HG03025 (cell line): ENCODE measurements at regions not wholly inside any gene's neighbourhood (a gene's known extent, or its start where the extent isn't known, plus 50 kb on each side); places are given as distances from the start of the nearest gene placed in this dataset.

Experiments used
- ATAC-seq: cut with Tn5 transposase; IDR thresholded peaks from one replicate; pipeline ENCODE4 v1.9.1; 2021; ENCODE audit warnings: mild to moderate bottlenecking, moderate library complexity; ENCODE audit not compliant: unreplicated experiment, low FRiP score

DNA sequence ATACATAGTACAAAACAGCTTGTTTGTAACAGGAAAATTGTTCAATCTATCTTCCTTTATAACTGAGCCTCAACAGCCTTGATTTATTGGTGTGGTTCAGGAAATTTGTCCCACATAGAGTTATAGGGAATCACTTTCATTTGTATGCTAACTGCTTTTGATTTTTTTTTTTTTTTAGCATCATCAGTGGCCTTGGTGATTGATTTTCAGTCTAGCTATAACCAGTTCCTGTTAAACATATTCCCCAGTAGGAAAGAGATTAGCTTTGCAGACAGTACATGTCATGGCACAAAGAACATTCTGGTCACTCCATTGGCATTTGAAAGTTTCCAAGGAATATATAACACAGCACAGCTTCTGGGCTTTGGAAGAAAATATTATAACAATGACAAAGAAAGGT is 337.3 kb upstream of the TMPO start:
- no peak for ATAC-seq

DNA sequence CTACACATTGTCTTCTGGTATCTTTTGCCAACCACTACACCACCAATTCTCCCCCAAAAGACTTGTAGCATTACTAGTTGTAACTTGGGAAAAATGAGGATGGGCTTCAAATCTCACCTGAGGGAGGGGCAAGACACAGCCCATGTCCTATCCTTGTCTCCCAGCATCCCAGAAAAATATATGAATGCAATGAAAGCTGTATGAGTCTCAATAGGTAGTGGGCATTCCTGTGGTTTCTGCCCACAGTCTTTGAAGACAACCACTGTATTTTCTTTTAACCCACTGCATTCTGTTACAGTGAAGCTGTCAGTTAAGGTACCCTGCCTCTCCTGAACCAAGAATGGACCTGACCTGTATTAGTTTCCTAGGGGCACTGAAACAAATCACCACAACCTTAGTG is 336.2 kb upstream of the TMPO start:
- no peak for ATAC-seq

DNA sequence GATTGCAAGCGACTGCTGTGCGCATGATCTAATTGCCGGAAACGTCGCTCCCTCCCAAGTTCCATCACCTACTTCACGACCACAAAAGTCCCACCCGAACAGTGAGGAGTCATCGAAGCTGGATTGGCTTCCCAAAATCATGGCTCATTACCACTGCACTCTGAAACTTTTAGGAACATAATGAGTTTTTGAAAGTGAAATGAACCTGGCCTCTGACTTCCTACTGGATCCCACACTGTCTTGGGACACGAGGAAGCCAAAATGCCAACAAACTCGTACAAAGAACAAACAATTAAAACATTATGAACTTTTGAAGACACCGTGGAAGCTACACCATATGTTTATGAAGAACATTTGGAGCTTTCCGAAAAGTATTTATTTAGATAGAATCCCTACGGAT is 334.8 kb upstream of the TMPO start:
- ATAC-seq: no peak

- ATAC-seq: no peak
Observed at GRCh38 chr12:98182821-98183220, 332.6 kb upstream of the TMPO start.

DNA sequence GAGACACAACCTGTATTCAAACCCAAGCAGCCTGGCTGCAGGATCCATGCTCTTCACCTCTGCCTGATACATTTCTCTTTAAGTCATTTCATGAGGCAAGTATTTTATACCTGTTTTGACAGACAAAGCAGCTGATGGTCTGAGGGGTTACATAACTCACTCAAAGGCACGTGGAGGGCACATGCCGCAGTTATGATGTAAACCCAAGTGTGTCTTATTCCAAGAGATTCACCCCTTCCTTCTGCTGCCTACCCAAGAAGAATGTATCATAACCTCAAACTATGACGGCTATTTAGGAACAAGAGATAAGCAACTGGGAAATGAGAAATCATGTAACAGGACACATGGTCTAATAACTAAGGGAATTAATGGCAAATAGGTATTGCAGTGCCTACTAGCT is 329.8 kb upstream of the TMPO start:
- no peak for ATAC-seq

DNA sequence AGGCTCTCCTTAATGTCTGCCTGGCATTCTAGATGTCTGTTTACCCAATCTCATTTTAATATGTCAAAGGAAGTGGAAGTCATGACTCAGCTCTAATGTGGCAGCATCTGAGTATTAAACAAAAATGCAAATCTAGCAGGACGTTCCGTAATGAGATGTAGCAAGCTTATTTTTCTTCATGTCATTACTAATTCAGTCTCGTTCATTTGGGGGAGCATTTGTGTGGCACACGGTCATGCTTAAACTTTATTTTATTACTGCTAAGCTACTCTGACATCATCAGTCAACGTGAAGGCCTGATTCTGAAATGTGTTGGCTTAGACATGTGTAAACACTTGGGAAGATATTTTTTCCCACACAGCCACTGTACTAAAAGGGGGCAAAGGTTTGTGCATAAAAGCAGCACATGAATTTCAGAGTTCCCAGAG is 326.7 kb upstream of the TMPO start:
- ATAC-seq: no peak

DNA sequence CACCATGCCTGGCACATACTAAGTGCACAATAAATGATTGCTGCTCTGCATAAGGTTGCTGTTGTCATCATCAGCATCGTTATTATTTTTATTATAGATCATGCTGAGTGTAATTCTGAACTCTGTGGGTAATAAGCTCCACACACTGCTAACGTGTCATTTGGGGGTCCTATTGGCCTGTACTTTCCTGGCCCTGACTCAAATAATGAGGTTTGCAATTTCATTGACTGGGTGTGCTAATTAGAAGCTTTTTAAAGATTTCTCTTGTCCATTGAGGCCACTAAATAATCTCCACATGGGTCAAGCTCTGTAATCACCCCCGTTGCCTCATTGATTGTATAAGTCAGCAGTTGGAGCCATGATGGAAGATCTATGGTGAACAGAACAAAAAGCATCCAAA is 320.8 kb upstream of the TMPO start:
- ATAC-seq: no peak

GRCh38 chr12:98198261-98198982 is 317.0 kb upstream of the TMPO start:
- ATAC-seq: no peak

- ATAC-seq: no peak
Observed at GRCh38 chr12:98208816-98209215, 306.6 kb upstream of the TMPO start.

- no peak for ATAC-seq
Observed at GRCh38 chr12:98211909-98212695, 303.3 kb upstream of the TMPO start.

GRCh38 chr12:98213556-98213955 is 301.8 kb upstream of the TMPO start:
- no peak for ATAC-seq

- no peak for ATAC-seq
Observed at GRCh38 chr12:98217257-98217656, 298.1 kb upstream of the TMPO start.

DNA sequence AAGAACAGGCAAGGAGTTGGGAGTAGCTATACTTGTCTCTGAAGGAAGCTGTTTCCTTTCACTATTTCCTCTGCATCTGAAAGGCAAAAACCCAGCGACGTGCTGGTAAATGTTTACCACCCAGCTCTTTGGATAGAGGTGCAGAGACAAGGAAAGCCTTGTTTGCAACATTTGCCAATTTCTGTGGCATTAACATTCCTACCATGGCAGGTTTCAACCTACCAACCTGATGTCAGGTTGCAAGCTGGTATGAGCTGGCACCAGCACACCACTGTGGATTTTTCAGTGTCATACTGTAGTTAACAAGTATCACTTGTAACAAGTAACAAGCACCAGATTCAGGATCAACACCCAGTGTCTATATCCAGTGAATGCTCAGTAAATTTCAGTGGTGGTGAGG is 294.8 kb upstream of the TMPO start:
- ATAC-seq: no peak

DNA sequence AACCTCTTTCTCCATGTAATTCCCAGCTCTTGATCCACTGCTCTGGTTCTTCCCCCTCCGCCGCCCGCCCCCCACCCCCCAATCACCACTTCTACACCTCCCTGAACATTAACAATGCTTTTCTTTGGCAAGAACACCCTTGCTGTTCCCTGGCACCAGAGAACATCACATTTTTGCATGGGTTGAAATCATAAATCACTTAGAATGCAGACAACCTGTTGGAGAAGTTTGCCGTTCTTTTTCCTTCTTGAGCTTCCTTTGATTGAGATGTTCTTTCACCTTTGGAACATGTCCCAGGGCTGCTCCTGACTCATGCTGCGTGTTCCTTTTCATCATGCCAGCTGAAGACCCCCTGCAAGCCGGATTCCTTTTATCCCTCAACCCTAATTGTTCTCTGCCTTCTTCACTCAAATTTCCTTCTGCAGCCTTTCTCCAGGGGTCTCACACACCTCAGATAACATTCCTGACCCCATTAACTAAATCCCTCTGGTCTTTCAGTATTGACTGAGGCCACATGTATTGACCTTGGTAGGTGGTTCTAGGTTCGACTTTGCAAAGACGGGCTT is 294.1 kb upstream of the TMPO start:
- no peak for ATAC-seq

DNA sequence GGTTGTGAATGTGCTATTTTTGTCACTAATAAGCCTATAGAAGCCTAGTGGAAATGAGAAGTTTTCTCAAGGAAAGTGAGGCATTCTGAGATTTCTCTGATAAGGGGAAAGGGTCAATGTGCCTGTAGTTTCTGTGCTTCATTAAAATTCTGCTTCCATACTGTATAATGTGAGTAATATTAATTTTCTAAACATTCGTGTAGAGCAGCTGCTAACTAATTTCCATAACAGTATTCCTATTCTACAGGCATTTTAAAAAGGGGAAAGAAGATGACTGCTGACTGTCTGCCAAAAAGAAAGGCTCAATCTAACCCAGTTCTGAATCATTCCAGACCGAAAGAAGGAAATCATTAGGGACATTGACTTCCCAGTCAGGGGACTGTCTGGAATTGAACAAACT is 293.3 kb upstream of the TMPO start:
- ATAC-seq: no peak

GRCh38 chr12:98224584-98225221 is 290.7 kb upstream of the TMPO start:
- ATAC-seq: peak; percentile 76

DNA sequence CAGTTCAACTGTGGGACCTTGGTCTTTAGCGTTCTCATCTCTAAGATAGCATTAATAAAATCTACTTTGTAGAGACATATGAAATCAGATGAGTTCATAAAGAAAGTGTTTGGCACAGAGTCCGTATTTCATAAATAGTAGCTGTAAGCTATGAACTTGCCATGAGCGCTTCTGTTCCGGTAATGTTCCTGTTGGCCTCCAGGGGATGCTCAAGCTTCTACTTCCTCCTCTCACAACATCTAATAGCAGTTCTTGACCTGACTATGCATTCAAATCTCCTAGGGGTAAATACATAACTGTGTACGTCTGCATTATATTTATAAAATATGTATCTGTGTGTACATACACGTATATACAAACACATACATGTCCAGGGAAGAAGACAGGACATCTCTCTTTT is 288.2 kb upstream of the TMPO start:
- ATAC-seq: no peak

DNA sequence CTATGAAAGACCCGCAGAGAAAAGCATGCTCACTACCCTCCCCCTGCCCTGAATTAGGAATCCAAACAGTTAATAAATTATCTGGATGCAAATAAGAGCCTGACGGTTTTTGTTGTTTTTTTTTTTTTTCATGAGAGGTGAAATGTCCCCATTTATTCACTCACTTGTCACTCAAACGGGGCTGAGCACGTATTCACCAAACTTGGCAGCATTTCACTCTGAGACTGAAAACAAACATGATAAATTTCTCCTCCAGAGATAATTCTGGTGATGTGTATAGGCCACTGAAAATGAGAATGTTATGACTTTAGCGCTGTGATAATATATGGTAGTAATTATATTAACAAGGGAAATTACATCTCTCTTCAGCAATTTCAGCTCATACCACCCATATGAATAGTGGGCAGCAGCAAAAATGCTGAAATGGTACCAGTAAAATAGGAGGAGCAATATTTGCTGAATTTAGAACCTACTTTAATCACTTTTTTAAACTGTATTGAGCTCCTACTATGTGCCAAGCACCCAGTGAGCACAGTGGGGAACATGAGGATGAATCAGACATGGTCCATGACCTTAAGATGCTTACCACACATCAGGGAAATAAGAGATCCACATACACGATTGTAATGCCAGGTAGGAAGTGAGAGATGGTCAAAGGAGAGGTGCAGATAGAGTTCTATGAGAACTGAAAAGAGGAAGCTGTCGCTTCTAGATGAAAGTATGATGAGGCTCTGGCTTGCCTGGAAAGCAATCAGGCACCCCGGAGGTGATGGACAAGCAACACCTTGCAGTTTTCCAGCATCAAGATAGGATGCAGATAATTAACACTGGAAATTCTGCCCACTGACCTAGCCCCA is 286.5 kb upstream of the TMPO start:
- ATAC-seq: no peak

DNA sequence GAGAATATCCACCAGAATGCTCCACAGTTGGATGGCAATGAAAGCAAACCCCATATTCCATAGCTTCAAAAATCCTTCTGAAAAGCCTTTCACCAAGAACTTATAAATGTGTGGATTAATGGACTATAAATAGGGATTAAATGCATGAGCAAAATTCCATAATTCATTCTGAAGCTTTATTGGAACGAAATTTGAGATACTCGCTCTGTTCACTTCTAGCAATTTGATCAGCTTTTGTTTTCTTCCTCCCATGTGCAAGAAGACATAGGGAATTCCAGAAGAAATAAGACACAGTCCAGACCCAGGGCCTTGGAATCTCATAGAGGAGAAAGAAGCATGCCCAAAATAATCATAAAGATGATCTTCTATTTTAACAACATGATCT is 285.9 kb upstream of the TMPO start:
- no peak for ATAC-seq

DNA sequence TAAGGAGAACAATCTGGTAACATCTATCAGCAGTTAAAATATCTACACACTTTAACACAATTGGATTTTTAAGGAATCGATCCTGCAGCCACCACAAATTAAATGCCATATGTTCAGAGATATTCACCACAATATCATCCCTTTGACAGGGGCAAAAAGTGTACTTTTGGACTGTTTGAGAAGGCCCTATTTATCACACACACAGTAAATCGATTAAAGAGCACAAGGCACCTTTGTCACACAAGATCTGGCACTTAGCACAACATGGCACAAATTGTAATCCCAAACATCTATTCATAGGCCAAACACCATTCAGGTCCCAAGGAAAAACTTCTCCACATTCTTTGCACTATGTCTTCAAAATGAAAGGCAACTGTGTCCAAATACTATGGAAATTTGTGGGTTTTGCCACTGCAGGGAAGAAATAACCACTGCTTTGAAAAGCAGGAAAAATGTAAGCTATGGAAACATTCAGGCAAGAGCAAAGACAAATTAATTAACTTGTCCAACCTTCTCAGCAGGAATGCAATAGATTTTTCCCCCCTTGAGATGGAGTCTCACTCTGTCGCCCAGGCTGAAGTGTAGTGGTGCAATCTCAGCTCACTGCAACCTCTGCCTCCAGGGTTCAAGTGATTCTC is 282.5 kb upstream of the TMPO start:
- ATAC-seq: no peak
